D721Med (cell line): ENCODE measurements at regions not wholly inside any gene's neighbourhood (a gene's known extent, or its start where the extent isn't known, plus 50 kb on each side); places are given as distances from the start of the nearest gene placed in this dataset.

Experiments used
- DNase-seq: peaks from one replicate; pipeline ENCODE4 v3.0.0; 2011; ENCODE audit warnings: low spot score; ENCODE audit not compliant: insufficient read length
- FAIRE-seq: peaks from 2 replicates; lab custom pipeline; 2011; peaks lifted over from hg19 to GRCh38; lab: Jason Lieb, UNC
- TF ChIP-seq, protein P1 (sequence below): IDR thresholded peaks from 2 replicates; pipeline ENCODE4 v1.5.1; 2012; ENCODE audit warnings: mild to moderate bottlenecking, control low read depth; ENCODE audit not compliant: insufficient read depth; ENCODE audit errors: missing control alignments

DNA sequence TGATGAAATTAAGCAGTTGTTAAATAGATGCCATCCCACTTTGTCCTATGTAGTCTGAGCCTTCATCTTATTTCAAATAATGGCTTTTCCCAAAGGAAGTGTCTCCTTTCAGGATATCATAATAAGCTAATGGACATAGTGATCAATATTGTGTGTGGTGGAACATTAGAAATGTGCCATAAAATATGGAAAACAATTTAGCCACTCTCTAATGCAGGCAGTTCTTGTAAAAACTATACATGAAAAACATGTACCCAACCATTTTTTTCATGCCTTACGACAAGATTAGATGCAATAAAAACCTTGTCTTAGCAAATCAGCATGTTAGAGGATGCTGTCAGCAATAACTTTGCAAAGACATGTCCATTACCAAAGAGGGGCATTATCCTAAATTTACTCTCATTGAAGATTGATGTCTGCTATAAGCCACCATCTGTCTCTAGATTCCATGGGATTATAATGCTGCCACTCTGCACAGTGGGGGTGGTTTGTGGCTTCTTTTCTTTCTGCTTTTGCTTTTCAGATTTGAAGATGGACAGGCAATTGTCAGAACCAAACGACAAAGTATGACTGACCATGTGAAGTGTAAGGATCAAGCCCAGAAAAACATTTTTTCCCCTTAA, 724.0 kb upstream of the ZNF608 start:
- no peak for DNase-seq
- TF ChIP-seq, protein P1, sequence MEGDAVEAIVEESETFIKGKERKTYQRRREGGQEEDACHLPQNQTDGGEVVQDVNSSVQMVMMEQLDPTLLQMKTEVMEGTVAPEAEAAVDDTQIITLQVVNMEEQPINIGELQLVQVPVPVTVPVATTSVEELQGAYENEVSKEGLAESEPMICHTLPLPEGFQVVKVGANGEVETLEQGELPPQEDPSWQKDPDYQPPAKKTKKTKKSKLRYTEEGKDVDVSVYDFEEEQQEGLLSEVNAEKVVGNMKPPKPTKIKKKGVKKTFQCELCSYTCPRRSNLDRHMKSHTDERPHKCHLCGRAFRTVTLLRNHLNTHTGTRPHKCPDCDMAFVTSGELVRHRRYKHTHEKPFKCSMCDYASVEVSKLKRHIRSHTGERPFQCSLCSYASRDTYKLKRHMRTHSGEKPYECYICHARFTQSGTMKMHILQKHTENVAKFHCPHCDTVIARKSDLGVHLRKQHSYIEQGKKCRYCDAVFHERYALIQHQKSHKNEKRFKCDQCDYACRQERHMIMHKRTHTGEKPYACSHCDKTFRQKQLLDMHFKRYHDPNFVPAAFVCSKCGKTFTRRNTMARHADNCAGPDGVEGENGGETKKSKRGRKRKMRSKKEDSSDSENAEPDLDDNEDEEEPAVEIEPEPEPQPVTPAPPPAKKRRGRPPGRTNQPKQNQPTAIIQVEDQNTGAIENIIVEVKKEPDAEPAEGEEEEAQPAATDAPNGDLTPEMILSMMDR, result no peak
- FAIRE-seq, result peak; percentile 89

DNA sequence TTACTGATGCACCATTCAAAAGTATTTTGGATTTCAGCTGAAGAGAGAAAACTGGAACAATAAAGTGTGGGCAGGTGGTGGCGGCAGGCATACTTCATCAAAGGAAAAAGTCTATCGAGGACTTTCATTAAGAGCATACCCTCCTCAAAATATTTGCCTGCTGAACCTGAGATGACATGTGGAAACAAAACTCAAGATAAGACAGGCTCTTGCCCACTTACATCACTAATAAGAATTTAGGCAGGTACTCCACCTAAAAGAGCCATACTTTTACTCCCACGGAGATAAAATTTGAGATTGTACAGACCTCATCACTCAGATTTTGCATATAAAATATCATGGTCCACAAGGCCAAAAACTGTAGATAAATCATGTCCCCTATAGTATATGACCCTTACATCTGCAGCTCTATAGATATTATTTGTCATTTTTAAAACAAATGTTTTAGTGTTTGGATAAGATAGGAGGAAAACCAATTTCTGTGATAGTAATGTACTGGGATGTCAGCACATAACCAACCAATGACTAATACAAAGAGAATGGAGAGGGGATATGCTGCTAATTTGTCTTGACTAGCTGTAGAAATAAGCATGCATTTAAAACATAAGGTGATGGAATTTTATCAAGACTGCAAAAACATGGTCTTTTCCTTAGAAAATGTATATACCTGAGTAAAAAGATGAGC, 730.6 kb upstream of the ZNF608 start:
- DNase-seq (no peak), FAIRE-seq (no peak)
- TF ChIP-seq, protein P1, result no peak

DNA sequence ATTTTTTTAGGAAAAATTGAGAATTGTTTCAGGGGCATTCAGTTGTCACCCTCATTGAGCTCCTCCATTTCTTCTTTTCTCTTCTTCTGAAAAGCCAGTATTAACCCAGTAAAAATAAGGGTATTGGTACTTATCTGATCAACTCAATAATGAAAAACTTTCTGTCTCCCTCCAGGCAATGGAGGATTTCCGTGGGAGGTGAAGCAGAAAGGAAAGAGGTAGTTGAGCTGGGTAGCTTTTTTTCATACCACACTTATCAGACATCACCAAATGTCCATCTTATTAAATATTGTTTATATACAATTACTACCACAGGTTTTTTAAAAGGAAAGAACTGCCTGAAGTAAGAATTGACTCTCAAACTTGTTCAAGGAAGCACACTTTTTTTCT, 731.1 kb upstream of the ZNF608 start:
- TF ChIP-seq, protein P1, result no peak
- FAIRE-seq (no peak), DNase-seq (no peak)

DNA sequence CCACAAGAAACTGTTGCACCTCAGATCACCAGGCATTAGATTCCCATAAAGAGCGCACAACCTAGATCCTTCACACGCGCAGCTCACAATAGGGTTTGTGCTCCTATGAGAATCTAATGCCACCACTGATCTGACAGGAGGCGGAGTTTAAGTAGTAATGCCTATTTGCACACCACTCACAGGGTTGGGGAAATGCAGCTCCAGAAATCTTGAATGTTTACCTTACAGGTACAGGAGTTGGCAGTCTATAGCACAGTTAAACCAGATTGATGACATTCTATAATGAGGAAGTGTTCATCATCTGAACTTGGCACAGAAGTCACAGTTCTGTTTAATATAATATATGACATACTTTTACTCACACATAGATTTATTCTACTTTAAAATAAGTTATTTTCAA, 732.2 kb upstream of the ZNF608 start:
- DNase-seq, result no peak
- no peak for FAIRE-seq
- TF ChIP-seq, protein P1, result no peak

DNA sequence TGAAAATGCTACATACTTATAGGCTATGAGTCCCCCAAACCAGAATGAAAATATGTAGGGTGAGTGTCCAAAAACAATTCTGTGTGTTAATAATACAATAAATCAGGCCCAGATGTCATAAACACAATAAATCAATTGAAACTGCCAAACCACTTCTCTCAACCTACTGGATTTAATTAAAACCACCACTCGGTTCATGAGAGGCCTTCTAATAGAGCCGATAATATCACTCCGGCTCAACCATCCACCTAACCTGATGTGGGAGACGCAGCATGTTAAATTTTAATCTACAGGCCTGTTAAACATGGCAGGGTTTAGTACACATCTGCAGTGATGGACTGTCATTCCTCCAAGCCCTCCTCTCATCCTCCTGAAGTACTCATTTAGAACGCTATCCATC, 734.5 kb upstream of the ZNF608 start:
- DNase-seq (no peak), FAIRE-seq (no peak)
- TF ChIP-seq, protein P1, result no peak

DNA sequence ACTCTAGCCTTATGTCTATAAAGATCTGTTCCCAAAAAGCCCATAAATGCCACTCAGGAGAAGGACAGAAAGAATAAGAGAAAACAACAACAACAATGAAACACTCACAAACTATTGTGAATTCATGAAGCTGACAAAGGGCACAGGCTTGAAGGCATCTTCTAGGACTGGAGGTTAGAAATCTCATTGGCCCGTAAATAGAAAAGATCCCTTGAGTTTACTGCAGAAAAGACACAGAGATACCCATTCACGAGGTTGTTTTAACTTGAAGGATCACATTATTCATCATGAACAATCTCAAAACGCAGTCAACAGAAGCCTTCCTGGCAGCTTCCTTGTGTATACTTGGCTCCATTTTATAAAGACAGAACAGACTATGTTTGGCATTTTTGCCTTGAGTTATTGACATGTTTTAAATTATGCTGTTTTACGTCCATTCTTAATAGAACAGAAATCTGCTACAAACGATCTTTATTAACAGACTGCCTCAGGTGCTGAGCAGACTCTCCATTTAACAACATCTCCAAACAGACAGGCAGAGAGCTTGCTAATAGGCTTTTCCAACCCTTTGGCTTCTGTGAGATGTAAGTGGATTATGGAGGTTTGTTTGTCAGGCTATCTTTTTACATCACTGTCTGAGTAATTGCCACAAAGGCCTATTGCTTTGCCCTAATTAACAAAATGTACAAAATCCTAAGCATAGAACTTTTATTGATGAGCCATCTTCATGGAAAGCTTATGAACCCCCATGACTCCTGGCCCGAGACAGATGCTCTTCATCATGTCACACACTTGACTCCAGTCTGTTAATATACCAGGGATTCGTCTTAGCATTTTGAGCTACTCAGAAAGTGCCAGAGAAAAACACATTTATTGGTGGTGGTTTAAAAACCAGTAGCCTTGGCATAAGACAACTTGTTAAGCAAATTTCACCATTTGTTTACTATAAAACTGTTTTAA, 735.3 kb upstream of the ZNF608 start:
- FAIRE-seq (peak; percentile 100), DNase-seq (peak; percentile 21)
- TF ChIP-seq, protein P1, result no peak
